Uterus (tissue), 2 donors: ENCODE measurements at regions not wholly inside any gene's neighbourhood (a gene's known extent, or its start where the extent isn't known, plus 50 kb on each side); places are given as distances from the start of the nearest gene placed in this dataset.

Experiments
- POLR2A ChIP-seq, 2 donors: fragments of 450-650 bp; IDR thresholded peaks; one replicate each; pipeline ENCODE4 v1.6.1; 2016; ENCODE audit warnings: antibody characterized with exemption in 2 of 2, mild to moderate bottlenecking in 1 of 2, moderate library complexity in 1 of 2
- TF ChIP-seq, protein P1 (sequence below), 4 experiments: fragments of 200-600 bp in 2 of 4; fragments of 450-650 bp in 2 of 4; sonication (generic) in 2 of 4; IDR thresholded peaks; one replicate each; pipeline ENCODE4 v1.5.1; 2016 to 2019; ENCODE audit warnings: antibody characterized with exemption in 4 of 4, mild to moderate bottlenecking in 2 of 4, moderate library complexity in 1 of 4

- TF ChIP-seq, protein P1, sequence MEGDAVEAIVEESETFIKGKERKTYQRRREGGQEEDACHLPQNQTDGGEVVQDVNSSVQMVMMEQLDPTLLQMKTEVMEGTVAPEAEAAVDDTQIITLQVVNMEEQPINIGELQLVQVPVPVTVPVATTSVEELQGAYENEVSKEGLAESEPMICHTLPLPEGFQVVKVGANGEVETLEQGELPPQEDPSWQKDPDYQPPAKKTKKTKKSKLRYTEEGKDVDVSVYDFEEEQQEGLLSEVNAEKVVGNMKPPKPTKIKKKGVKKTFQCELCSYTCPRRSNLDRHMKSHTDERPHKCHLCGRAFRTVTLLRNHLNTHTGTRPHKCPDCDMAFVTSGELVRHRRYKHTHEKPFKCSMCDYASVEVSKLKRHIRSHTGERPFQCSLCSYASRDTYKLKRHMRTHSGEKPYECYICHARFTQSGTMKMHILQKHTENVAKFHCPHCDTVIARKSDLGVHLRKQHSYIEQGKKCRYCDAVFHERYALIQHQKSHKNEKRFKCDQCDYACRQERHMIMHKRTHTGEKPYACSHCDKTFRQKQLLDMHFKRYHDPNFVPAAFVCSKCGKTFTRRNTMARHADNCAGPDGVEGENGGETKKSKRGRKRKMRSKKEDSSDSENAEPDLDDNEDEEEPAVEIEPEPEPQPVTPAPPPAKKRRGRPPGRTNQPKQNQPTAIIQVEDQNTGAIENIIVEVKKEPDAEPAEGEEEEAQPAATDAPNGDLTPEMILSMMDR (IDR thresholded peaks at IDR 0.05), result no peak
- no peak for TF ChIP-seq POLR2A (IDR thresholded peaks at IDR 0.05)
Observed at GRCh38 chr3:144229330-144229729, 257.7 kb downstream of the DIPK2A start.
